Activated CD8-positive, alpha-beta T cell treated with anti-CD3 and anti-CD28 coated beads for 36 hours (primary cell): ENCODE measurements at regions not wholly inside any gene's neighbourhood (a gene's known extent, or its start where the extent isn't known, plus 50 kb on each side); places are given as distances from the start of the nearest gene placed in this dataset.
A peak's percentile ranks its signal among the peaks of the same experiment; 100 is the strongest.

Experiments used
- ATAC-seq: fragments of 200-7000 bp; cut with Tn5 transposase; one replicate; pipeline ENCODE4 v1.10.0; 2021; ENCODE audit warnings: mild to moderate bottlenecking, moderate library complexity
- CTCF ChIA-PET: fragments of 350-600 bp; sonication (Branson Sonifier 250); formaldehyde crosslinking; loops from one replicate; lab custom pipeline; 2021; ENCODE audit warnings: antibody characterized with exemption; lab: Charles Lee
- POLR2A ChIA-PET: fragments of 350-600 bp; sonication (Branson Sonifier 250); formaldehyde crosslinking; loops from one replicate; lab custom pipeline; 2021; ENCODE audit warnings: antibody characterized with exemption; lab: Charles Lee
- DNase-seq: peaks from one replicate; pipeline ENCODE4 v3.0.0-alpha.2; 2020
- H3K27ac Mint-ChIP-seq: one replicate; pipeline ENCODE4 v1.8.0; 2021; ENCODE audit warnings: mild to moderate bottlenecking, mixed read lengths
- H3K27me3 Mint-ChIP-seq: one replicate; pipeline ENCODE4 v1.8.0; 2021; ENCODE audit warnings: mixed read lengths
- H3K36me3 Mint-ChIP-seq: one replicate; pipeline ENCODE4 v1.8.0; 2021; ENCODE audit warnings: low read depth, mixed read lengths
- H3K4me1 Mint-ChIP-seq: one replicate; pipeline ENCODE4 v1.8.0; 2021; ENCODE audit warnings: low read depth, mixed read lengths
- H3K4me3 Mint-ChIP-seq: one replicate; pipeline ENCODE4 v1.8.0; 2021; ENCODE audit warnings: mild to moderate bottlenecking, moderate library complexity, mixed read lengths
- H3K9me3 Mint-ChIP-seq: one replicate; pipeline ENCODE4 v1.8.0; 2021; ENCODE audit warnings: mixed read lengths
- intact Hi-C: fragments of 100-400 bp; cut with micrococcal nuclease; formaldehyde crosslinking; loops from one replicate; pipeline ENCODE4 v1.10.0; 2022
- TF ChIP-seq, protein P1 (sequence below): fragments of 200-600 bp; IDR thresholded peaks from one replicate; pipeline ENCODE4 v1.8.0; 2022; ENCODE audit warnings: antibody characterized with exemption, mild to moderate bottlenecking

DNA sequence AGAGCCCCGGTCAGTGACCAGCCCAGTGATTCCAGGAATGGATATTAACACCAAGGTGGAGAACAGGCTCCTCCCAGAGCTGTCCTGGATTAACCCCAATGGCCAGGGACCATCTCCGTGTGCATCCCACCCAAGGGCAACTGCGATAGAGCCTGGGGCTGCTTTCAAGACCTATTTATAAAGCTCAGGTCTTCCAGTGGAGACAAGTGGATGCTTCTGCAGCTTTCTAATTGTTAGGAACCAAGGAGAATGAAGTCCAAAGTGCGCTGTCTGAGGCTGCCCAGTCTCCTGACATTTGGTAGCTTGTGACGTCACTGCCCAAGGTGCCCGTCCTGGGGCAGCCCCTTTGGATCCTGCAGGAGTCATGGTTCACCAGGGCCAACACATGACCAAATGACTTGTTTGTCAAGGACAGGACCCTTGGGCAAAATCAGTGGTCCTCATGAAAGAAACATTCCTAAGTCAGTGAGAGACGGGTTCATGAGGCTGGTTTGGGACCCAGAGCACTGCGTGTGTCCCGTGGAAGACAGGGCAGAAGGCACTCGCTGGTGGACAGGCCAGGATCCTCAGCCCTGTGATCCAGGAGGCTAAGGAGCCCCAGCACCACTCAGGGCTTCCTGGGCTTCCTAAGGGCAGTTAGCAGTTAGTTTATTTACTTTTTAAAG is 174.9 kb downstream of the ANKRD60 start:
- ChIA-PET CTCF (interaction anchor here (1.6 kb wide), 1 partner anchor 34 kb away, joined by 5 read pairs; no protein-coding TSS in a partner anchor), POLR2A (no interaction called here)
- intact Hi-C loops = no loop called here
- no peaks in the 10 kb centered on the region for H3K4me1 Mint-ChIP-seq
- TF ChIP-seq, protein P1, sequence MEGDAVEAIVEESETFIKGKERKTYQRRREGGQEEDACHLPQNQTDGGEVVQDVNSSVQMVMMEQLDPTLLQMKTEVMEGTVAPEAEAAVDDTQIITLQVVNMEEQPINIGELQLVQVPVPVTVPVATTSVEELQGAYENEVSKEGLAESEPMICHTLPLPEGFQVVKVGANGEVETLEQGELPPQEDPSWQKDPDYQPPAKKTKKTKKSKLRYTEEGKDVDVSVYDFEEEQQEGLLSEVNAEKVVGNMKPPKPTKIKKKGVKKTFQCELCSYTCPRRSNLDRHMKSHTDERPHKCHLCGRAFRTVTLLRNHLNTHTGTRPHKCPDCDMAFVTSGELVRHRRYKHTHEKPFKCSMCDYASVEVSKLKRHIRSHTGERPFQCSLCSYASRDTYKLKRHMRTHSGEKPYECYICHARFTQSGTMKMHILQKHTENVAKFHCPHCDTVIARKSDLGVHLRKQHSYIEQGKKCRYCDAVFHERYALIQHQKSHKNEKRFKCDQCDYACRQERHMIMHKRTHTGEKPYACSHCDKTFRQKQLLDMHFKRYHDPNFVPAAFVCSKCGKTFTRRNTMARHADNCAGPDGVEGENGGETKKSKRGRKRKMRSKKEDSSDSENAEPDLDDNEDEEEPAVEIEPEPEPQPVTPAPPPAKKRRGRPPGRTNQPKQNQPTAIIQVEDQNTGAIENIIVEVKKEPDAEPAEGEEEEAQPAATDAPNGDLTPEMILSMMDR = no peak
- no peak for DNase-seq
- H3K27ac Mint-ChIP-seq = no peak overlapping the region
- H3K9me3 Mint-ChIP-seq = peaks cover 11% of the 10 kb centered on the region
- no peak for ATAC-seq
- H3K36me3 Mint-ChIP-seq = peaks cover 3% of the 10 kb centered on the region
- no peak overlapping the region for H3K4me3 Mint-ChIP-seq
- peaks cover 23% of the 10 kb centered on the region for H3K27me3 Mint-ChIP-seq

DNA sequence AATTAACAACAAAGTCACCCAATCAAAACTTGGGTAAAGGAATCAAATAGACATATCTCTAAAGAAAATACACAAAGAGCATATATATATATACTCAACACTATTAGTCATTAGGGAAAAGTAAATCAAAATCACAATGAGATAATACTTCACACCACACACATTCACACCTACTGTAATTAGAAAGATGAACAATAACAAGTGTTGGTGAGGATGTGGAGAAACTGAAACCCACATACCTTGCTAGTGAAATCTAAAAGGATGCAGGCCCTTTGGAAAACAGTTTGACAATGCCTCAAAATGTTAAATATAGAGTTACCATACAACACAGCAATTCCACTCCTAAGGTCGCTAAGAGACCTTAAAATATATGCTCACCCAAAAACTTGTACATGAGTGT is 177.1 kb downstream of the ANKRD60 start:
- Mint-ChIP-seq H3K9me3 (peaks cover 11% of the 10 kb centered on the region), H3K4me1 (no peaks in the 10 kb centered on the region), H3K27ac (no peak overlapping the region), H3K36me3 (peaks cover 3% of the 10 kb centered on the region), H3K27me3 (peaks cover 18% of the 10 kb centered on the region), H3K4me3 (no peak overlapping the region)
- POLR2A ChIA-PET = no interaction called here
- TF ChIP-seq, protein P1 = no peak
- DNase-seq (no peak), ATAC-seq (no peak)
- CTCF ChIA-PET = no interaction called here
- intact Hi-C loops = no loop called here

DNA sequence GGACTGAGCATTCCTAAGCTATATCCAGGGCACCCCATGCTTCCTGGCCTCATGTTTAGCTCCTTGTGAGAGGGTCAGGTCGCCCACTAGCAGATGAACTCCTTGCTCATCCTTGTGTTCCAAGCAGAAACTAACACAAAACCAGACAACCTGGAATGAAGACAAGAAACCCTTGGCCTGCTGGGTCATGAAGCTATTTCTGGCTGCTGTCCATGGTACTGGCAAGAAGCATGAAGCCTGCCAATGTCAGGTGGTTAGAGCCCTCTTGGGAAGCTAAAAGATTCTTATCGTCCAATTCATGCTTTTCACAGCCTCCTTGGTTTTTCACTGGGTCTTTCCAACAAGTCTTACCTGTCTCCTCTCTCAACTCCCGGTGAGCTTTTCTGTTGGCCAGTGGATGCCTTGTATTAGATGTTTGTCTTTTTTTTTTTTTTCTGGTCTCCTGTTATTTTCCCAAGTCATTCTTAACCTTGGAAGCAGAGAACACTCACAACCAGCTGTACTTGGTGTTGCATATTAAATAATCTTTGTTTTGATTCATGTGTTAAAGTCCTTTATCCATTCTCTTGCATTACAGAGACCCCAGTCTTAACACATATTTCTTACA is 180.3 kb downstream of the ANKRD60 start:
- Mint-ChIP-seq H3K27me3 (peaks cover 10% of the 10 kb centered on the region), H3K36me3 (peaks cover 3% of the 10 kb centered on the region), H3K4me1 (no peaks in the 10 kb centered on the region), H3K9me3 (peaks cover 11% of the 10 kb centered on the region), H3K27ac (no peak overlapping the region), H3K4me3 (no peak overlapping the region)
- peak; percentile 7 for DNase-seq
- CTCF ChIA-PET = no interaction called here
- POLR2A ChIA-PET = no interaction called here
- ATAC-seq = no peak
- intact Hi-C loops = no loop called here
- TF ChIP-seq, protein P1 = no peak

DNA sequence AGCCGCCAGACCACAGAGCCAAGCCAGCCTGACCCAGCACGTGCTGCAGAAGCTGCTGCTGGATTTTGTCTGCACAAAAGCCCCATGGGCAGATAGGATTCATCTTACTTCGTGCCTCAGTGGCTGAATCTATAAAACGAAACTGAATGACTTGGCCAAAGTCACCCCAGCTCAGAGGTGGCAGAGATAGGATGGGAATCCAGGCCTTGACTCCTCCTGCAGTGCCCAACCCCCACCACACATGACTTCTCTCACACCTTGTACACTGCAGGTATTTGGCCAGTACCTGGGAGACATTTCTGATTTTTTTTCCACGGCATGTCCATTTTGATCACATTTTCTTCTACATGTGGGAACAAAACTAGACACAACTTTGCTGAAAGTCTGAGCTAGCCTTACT is 182.1 kb downstream of the ANKRD60 start:
- ChIA-PET CTCF (no interaction called here), POLR2A (no interaction called here)
- intact Hi-C loops = no loop called here
- Mint-ChIP-seq H3K27ac (no peak overlapping the region), H3K4me3 (no peak overlapping the region), H3K36me3 (no peaks in the 10 kb centered on the region), H3K4me1 (no peaks in the 10 kb centered on the region), H3K27me3 (peaks cover 13% of the 10 kb centered on the region), H3K9me3 (peaks cover 4% of the 10 kb centered on the region)
- TF ChIP-seq, protein P1 = no peak
- DNase-seq (no peak), ATAC-seq (no peak)

DNA sequence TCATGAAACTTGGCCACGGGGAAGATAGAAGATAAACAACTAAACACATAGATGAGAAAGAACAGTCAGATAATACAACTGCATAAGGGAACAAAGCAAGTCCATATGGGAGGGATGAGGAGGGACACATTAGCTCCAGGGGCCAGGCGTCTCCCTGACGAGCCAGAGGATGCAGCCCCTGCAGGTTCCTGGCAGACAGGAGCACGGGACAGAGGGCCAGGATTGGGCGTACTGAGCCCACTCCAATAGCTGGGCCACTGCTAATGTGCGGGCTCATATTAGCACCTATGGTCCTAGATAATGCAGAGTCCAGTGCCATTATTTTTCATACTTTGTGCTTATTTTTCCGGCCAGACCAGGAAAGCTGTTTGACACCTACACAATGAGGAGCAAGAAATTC is 182.9 kb downstream of the ANKRD60 start:
- intact Hi-C loops = no loop called here
- Mint-ChIP-seq H3K9me3 (peaks cover 2% of the 10 kb centered on the region), H3K36me3 (no peaks in the 10 kb centered on the region), H3K4me3 (no peak overlapping the region), H3K4me1 (no peaks in the 10 kb centered on the region), H3K27me3 (peaks cover 13% of the 10 kb centered on the region), H3K27ac (no peak overlapping the region)
- TF ChIP-seq, protein P1 = no peak
- DNase-seq (no peak), ATAC-seq (no peak)
- ChIA-PET POLR2A (no interaction called here), CTCF (no interaction called here)
